Esophagus muscularis mucosa (tissue), 4 donors: ENCODE measurements at regions not wholly inside any gene's neighbourhood (a gene's known extent, or its start where the extent isn't known, plus 50 kb on each side); places are given as distances from the start of the nearest gene placed in this dataset.

Source experiments
- CTCF ChIP-seq, 3 experiments: fragments of 200-600 bp in 2 of 3; fragments of 450-650 bp in 1 of 3; sonication (generic) in 2 of 3; IDR thresholded peaks; one replicate each; pipeline ENCODE4 v1.5.1; 2017 to 2019; ENCODE audit warnings: antibody characterized with exemption in 3 of 3, mild to moderate bottlenecking in 2 of 3, moderate library complexity in 1 of 3
- EP300 ChIP-seq: sonication (generic); formaldehyde crosslinking; IDR thresholded peaks from one replicate; pipeline ENCODE4 v1.6.1; 2017; ENCODE audit warnings: antibody characterized with exemption
- POLR2A ChIP-seq: fragments of 450-650 bp; IDR thresholded peaks from one replicate; pipeline ENCODE4 v1.6.1; 2017; ENCODE audit warnings: antibody characterized with exemption, moderate library complexity, mild to moderate bottlenecking, low read depth
- POLR2AphosphoS5 ChIP-seq, 2 donors: sonication (generic); formaldehyde crosslinking; IDR thresholded peaks; one replicate each; pipeline ENCODE4 v1.6.1; 2017; ENCODE audit warnings: antibody characterized with exemption in 2 of 2

- TF ChIP-seq CTCF (IDR thresholded peaks at IDR 0.05) (no peak), POLR2A (no peak), POLR2AphosphoS5 (IDR thresholded peaks at IDR 0.05) (no peak), EP300 (no peak)
These were observed 533.4 kb downstream of the TCERG1L start for GRCh38 chr10:130778166-130778545.
